ENCODE measurements at regions not wholly inside any gene's neighbourhood (a gene's known extent, or its start where the extent isn't known, plus 50 kb on each side); places are given as distances from the start of the nearest gene placed in this dataset.

DNA sequence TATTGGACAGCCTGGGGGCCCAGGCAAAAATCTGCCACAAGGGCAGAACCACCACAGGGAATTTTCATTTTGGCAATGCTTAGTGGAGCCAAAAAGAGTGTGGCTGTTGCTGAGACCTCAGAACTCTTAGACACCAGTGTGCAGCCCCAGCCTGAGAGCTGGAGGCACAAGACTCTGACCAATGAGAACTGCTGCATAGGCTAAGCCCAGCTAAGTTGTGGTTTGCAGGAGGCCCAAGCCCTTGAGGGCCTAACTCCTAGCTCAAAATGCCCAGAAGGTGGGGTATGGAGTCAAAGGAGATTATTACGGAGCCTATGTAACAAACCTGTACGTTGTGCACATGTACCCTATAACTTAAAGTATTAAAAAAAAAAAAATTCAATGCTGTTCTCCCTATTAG, 296.7 kb downstream of the TRAM1L1 start:
- TF ChIP-seq, protein P1, sequence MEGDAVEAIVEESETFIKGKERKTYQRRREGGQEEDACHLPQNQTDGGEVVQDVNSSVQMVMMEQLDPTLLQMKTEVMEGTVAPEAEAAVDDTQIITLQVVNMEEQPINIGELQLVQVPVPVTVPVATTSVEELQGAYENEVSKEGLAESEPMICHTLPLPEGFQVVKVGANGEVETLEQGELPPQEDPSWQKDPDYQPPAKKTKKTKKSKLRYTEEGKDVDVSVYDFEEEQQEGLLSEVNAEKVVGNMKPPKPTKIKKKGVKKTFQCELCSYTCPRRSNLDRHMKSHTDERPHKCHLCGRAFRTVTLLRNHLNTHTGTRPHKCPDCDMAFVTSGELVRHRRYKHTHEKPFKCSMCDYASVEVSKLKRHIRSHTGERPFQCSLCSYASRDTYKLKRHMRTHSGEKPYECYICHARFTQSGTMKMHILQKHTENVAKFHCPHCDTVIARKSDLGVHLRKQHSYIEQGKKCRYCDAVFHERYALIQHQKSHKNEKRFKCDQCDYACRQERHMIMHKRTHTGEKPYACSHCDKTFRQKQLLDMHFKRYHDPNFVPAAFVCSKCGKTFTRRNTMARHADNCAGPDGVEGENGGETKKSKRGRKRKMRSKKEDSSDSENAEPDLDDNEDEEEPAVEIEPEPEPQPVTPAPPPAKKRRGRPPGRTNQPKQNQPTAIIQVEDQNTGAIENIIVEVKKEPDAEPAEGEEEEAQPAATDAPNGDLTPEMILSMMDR (IDR thresholded peaks at IDR 0.05) = no peak
- no peak for TF ChIP-seq POLR2AphosphoS5 (IDR thresholded peaks at IDR 0.05; ENCODE audit: low read depth, low read length)
- TF ChIP-seq, protein P2, sequence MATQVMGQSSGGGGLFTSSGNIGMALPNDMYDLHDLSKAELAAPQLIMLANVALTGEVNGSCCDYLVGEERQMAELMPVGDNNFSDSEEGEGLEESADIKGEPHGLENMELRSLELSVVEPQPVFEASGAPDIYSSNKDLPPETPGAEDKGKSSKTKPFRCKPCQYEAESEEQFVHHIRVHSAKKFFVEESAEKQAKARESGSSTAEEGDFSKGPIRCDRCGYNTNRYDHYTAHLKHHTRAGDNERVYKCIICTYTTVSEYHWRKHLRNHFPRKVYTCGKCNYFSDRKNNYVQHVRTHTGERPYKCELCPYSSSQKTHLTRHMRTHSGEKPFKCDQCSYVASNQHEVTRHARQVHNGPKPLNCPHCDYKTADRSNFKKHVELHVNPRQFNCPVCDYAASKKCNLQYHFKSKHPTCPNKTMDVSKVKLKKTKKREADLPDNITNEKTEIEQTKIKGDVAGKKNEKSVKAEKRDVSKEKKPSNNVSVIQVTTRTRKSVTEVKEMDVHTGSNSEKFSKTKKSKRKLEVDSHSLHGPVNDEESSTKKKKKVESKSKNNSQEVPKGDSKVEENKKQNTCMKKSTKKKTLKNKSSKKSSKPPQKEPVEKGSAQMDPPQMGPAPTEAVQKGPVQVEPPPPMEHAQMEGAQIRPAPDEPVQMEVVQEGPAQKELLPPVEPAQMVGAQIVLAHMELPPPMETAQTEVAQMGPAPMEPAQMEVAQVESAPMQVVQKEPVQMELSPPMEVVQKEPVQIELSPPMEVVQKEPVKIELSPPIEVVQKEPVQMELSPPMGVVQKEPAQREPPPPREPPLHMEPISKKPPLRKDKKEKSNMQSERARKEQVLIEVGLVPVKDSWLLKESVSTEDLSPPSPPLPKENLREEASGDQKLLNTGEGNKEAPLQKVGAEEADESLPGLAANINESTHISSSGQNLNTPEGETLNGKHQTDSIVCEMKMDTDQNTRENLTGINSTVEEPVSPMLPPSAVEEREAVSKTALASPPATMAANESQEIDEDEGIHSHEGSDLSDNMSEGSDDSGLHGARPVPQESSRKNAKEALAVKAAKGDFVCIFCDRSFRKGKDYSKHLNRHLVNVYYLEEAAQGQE (IDR thresholded peaks at IDR 0.05; ENCODE audit: insufficient read depth in 1 of 2, low read depth in 2 of 2, low read length in 1 of 2) = no peak
